OCI-LY7 (cell line): ENCODE measurements at regions not wholly inside any gene's neighbourhood (a gene's known extent, or its start where the extent isn't known, plus 50 kb on each side); places are given as distances from the start of the nearest gene placed in this dataset.

Source experiments
- BruUV-seq: library from RNA; stranded (reverse); fragments of 400-500 nt; replicated peaks from 2 replicates; lab custom pipeline; 2021; lab: Mats Ljungman, UMichigan
- CTCF ChIA-PET: fragments of 300-600 bp; sonication (Branson Sonifier 250); formaldehyde crosslinking; loops from one replicate; lab custom pipeline; 2022; ENCODE audit warnings: antibody characterized with exemption; ENCODE audit not compliant: unreplicated experiment; lab: Charles Lee
- POLR2A ChIA-PET: fragments of 300-600 bp; sonication (Branson Sonifier 250); formaldehyde crosslinking; loops from one replicate; lab custom pipeline; 2022; ENCODE audit warnings: antibody characterized with exemption; lab: Charles Lee
- DNase-seq: peaks from one replicate; pipeline ENCODE4 v3.0.0-alpha.2; 2015; ENCODE audit warnings: low spot score
- H2AFZ ChIP-seq: fragments of 200-600 bp; sonication (generic), shearing (Covaris generic); 2 replicates; pipeline ENCODE4 v1.6.1; 2014; ENCODE audit warnings: mild to moderate bottlenecking, antibody characterized with exemption, low read length, moderate library complexity
- H3K27ac ChIP-seq: fragments of 200-600 bp; sonication (generic); 2 replicates; pipeline ENCODE4 v1.5.1; 2014; ENCODE audit warnings: mixed run types, low read depth, mild to moderate bottlenecking, moderate library complexity, low read length, inconsistent platforms; ENCODE audit not compliant: poor library complexity, severe bottlenecking
- H3K36me3 ChIP-seq: fragments of 200-600 bp; sonication (generic); 2 replicates; pipeline ENCODE4 v1.6.1; 2014; ENCODE audit warnings: mild to moderate bottlenecking, antibody characterized with exemption, low read length, moderate library complexity, mixed read lengths; ENCODE audit not compliant: insufficient read depth
- H3K4me1 ChIP-seq: fragments of 200-600 bp; sonication (generic); 2 replicates; pipeline ENCODE4 v1.5.1; 2014; ENCODE audit warnings: mild to moderate bottlenecking, low read length; ENCODE audit not compliant: insufficient read depth, poor library complexity, severe bottlenecking
- H3K4me2 ChIP-seq: fragments of 200-600 bp; sonication (generic); 2 replicates; pipeline ENCODE4 v1.6.1; 2014; ENCODE audit warnings: mild to moderate bottlenecking, low read length
- H3K4me3 ChIP-seq: fragments of 200-600 bp; sonication (generic); 2 replicates; pipeline ENCODE4 v1.5.1; 2014; ENCODE audit warnings: mild to moderate bottlenecking, low read depth, low read length; ENCODE audit not compliant: poor library complexity, severe bottlenecking
- H3K79me2 ChIP-seq: fragments of 200-600 bp; sonication (generic); 2 replicates; pipeline ENCODE4 v1.6.1; 2016; ENCODE audit warnings: low read depth, mild to moderate bottlenecking, low read length, moderate library complexity, mixed read lengths; ENCODE audit not compliant: insufficient read depth
- H3K9me2 ChIP-seq: fragments of 200-600 bp; sonication (generic); 2 replicates; pipeline ENCODE4 v1.6.1; 2016; ENCODE audit warnings: mild to moderate bottlenecking, low read length, mixed read lengths; ENCODE audit not compliant: insufficient read depth
- H3K9me3 ChIP-seq: fragments of 200-600 bp; sonication (generic); 2 replicates; pipeline ENCODE4 v1.6.1; 2014; ENCODE audit warnings: mild to moderate bottlenecking, mixed run types, low read length, mixed read lengths
- H4K20me1 ChIP-seq: fragments of 200-600 bp; sonication (generic); 2 replicates; pipeline ENCODE4 v1.6.1; 2014; ENCODE audit warnings: mild to moderate bottlenecking, antibody characterized with exemption, low read length, moderate library complexity, mixed read lengths; ENCODE audit not compliant: insufficient read depth
- CTCF ChIP-seq: fragments of 200-600 bp; sonication (generic); conservative IDR thresholded peaks from 2 replicates; pipeline ENCODE4 v1.5.1; 2014; ENCODE audit warnings: mild to moderate bottlenecking, antibody characterized with exemption, low read length, moderate library complexity, mixed read lengths
- EZH2phosphoT487 ChIP-seq: fragments of 200-600 bp; sonication (generic); IDR thresholded peaks from 2 replicates; pipeline ENCODE4 v1.6.1; 2018; ENCODE audit warnings: low read depth, borderline replicate concordance, mild to moderate bottlenecking, mixed run types, antibody characterized with exemption, low read length, moderate library complexity, mixed read lengths
- intact Hi-C: fragments of 100-400 bp; cut with micrococcal nuclease; formaldehyde crosslinking; loops from one replicate; pipeline ENCODE4 v1.10.0; 2022; ENCODE audit not compliant: unreplicated experiment

GRCh38 chr13:75049735-75050335, 432.1 kb downstream of the TBC1D4 start:
- Histone ChIP-seq H4K20me1 (no peaks in the 10 kb centered on the region), H3K4me1 (no peaks in the 10 kb centered on the region), H3K4me2 (no peak overlapping the region), H3K9me3 (no peaks in the 10 kb centered on the region), H3K27ac (no peak overlapping the region), H2AFZ (no peak overlapping the region), H3K9me2 (no peaks in the 10 kb centered on the region), H3K4me3 (no peak overlapping the region), H3K36me3 (no peaks in the 10 kb centered on the region), H3K79me2 (no peaks in the 10 kb centered on the region)
- ChIA-PET CTCF (no interaction called here), POLR2A (interaction anchor here (0.6 kb wide), 1 partner anchor 24 kb away, joined by 3 read pairs; no protein-coding TSS in a partner anchor)
- TF ChIP-seq CTCF (no peak), EZH2phosphoT487 (no peak)
- intact Hi-C loops, result no loop called here
- no peak for DNase-seq
- no TSS peak for BruUV-seq

- no peak overlapping the region for H3K4me3 ChIP-seq
- H3K9me3 ChIP-seq, result no peaks in the 10 kb centered on the region
- no peak for TF ChIP-seq CTCF
- TF ChIP-seq EZH2phosphoT487, result no peak
- BruUV-seq, result no TSS peak
- CTCF ChIA-PET, result no interaction called here
- POLR2A ChIA-PET, result no interaction called here
- no peak for DNase-seq
- H2AFZ ChIP-seq, result no peak overlapping the region
- H3K79me2 ChIP-seq, result no peaks in the 10 kb centered on the region
- no peak overlapping the region for H3K27ac ChIP-seq
- no peaks in the 10 kb centered on the region for H3K36me3 ChIP-seq
- intact Hi-C loops, result no loop called here
- no peak overlapping the region for H3K4me2 ChIP-seq
- H4K20me1 ChIP-seq, result no peaks in the 10 kb centered on the region
- no peaks in the 10 kb centered on the region for H3K4me1 ChIP-seq
- no peaks in the 10 kb centered on the region for H3K9me2 ChIP-seq
Observed at GRCh38 chr13:75042807-75043206, 439.2 kb downstream of the TBC1D4 start.

- no peak for TF ChIP-seq CTCF
- no peak for TF ChIP-seq EZH2phosphoT487
- no peaks in the 10 kb centered on the region for H3K36me3 ChIP-seq
- no peak overlapping the region for H2AFZ ChIP-seq
- no peaks in the 10 kb centered on the region for H3K4me1 ChIP-seq
- no peak for DNase-seq
- no peak overlapping the region for H3K4me2 ChIP-seq
- no peaks in the 10 kb centered on the region for H4K20me1 ChIP-seq
- POLR2A ChIA-PET, result no interaction called here
- H3K27ac ChIP-seq, result no peak overlapping the region
- BruUV-seq, result no TSS peak
- intact Hi-C loops, result no loop called here
- H3K79me2 ChIP-seq, result no peaks in the 10 kb centered on the region
- CTCF ChIA-PET, result no interaction called here
- no peaks in the 10 kb centered on the region for H3K9me2 ChIP-seq
- no peaks in the 10 kb centered on the region for H3K9me3 ChIP-seq
- no peak overlapping the region for H3K4me3 ChIP-seq
Observed at GRCh38 chr13:75038393-75039113, 443.4 kb downstream of the TBC1D4 start.
